ENCODE measurements at regions not wholly inside any gene's neighbourhood (a gene's known extent, or its start where the extent isn't known, plus 50 kb on each side); places are given as distances from the start of the nearest gene placed in this dataset.

GRCh38 chr3:31086148-31086547, 191.7 kb upstream of the GADL1 start:
- no peak for TF ChIP-seq CTCF (IDR thresholded peaks at IDR 0.05)
- TF ChIP-seq POLR2A (IDR thresholded peaks at IDR 0.05) = no peak

All from stomach (tissue), 4 donors.